D341Med (cell line): ENCODE measurements at regions not wholly inside any gene's neighbourhood (a gene's known extent, or its start where the extent isn't known, plus 50 kb on each side); places are given as distances from the start of the nearest gene placed in this dataset.
"Not testable (repeated sequence)": the region's sequence is repeated elsewhere in the genome, so short reads cannot be mapped to it uniquely, and the experiment has no call there.

Experiments used
- DNase-seq: peaks from one replicate; pipeline ENCODE4 v3.0.0; 2012; ENCODE audit warnings: low spot score

GRCh38 chr15:91622235-91622634 lies 231.3 kb upstream of the SLCO3A1 start:
- DNase-seq: no peak

GRCh38 chr15:91622711-91623342 lies 230.7 kb upstream of the SLCO3A1 start:
- DNase-seq: no peak

GRCh38 chr15:91624353-91624968 lies 229.0 kb upstream of the SLCO3A1 start:
- no peak for DNase-seq

GRCh38 chr15:91625506-91625905 lies 228.0 kb upstream of the SLCO3A1 start:
- DNase-seq: no peak

GRCh38 chr15:91627473-91628278 lies 225.8 kb upstream of the SLCO3A1 start:
- DNase-seq: no peak

GRCh38 chr15:91630090-91630489 lies 223.4 kb upstream of the SLCO3A1 start:
- no peak for DNase-seq

- DNase-seq: no peak
These were observed 221.3 kb upstream of the SLCO3A1 start for GRCh38 chr15:91632176-91632575.

GRCh38 chr15:91632981-91633380 lies 220.5 kb upstream of the SLCO3A1 start:
- DNase-seq: no peak

GRCh38 chr15:91634179-91634578 lies 219.3 kb upstream of the SLCO3A1 start:
- DNase-seq: no peak

GRCh38 chr15:91635080-91635479 lies 218.4 kb upstream of the SLCO3A1 start:
- DNase-seq: no peak

- no peak for DNase-seq
These were observed 217.9 kb upstream of the SLCO3A1 start for GRCh38 chr15:91635641-91636040.

GRCh38 chr15:91649016-91649415 lies 204.5 kb upstream of the SLCO3A1 start:
- no peak for DNase-seq

- DNase-seq: no peak
These were observed 203.6 kb upstream of the SLCO3A1 start for GRCh38 chr15:91649831-91650321.

GRCh38 chr15:91651251-91651650 lies 202.3 kb upstream of the SLCO3A1 start:
- DNase-seq: no peak

- DNase-seq: no peak
These were observed 200.8 kb upstream of the SLCO3A1 start for GRCh38 chr15:91652610-91653207.

- DNase-seq: not testable (repeated sequence)
These were observed 197.8 kb upstream of the SLCO3A1 start for GRCh38 chr15:91655563-91656290.

- no peak for DNase-seq
These were observed 193.3 kb upstream of the SLCO3A1 start for GRCh38 chr15:91660174-91660649.

- DNase-seq: no peak
These were observed 189.2 kb upstream of the SLCO3A1 start for GRCh38 chr15:91664224-91664836.

GRCh38 chr15:91665212-91665611 lies 188.3 kb upstream of the SLCO3A1 start:
- DNase-seq: no peak

GRCh38 chr15:91668370-91668769 lies 185.1 kb upstream of the SLCO3A1 start:
- DNase-seq: no peak

GRCh38 chr15:91670108-91670507 lies 183.4 kb upstream of the SLCO3A1 start:
- no peak for DNase-seq
